ENCODE measurements at regions not wholly inside any gene's neighbourhood (a gene's known extent, or its start where the extent isn't known, plus 50 kb on each side); places are given as distances from the start of the nearest gene placed in this dataset.
"Not testable (repeated sequence)": the region's sequence is repeated elsewhere in the genome, so short reads cannot be mapped to it uniquely, and the experiment has no call there.

DNA sequence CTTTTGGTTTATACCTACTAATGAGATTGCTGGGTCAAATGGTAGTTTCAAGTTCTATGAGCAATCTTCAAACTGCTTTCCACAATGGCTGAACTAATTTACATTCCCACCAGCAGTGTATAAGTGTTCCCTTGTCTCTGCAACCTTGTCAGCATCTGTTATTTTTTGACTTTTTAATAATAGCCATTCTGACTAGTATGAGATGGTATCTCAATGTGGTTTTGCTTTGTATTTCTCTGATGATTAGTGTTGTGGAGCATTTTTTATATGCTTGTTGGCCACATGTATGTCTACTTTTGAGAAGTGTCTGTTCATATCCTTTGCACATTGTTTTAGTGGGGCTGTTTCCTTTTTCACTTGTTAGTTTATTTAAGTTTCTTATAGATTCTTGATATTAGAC is 449.3 kb upstream of the ATP11B start:
- DNase-seq (ENCODE audit: low spot score), result not testable (repeated sequence)

DNA sequence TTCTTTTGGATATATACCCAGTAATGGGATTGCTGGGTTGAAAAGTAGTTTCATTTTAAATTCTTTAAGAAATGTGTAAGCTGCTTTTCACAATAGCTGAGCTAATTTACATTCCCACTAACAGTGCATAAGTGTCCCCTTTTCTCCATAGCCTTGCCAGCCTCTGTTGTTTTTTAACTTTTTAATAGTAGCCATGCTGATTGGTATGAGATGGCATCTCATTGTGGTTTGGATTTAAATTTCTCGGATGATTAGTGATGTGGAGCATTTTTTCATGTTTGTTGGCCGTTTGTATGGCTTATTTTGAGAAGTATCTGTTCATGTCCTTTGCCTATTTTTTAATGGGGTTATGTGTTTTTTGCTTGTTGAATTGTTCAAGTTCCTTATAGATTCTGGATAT is 444.3 kb upstream of the ATP11B start:
- no peak for DNase-seq (ENCODE audit: low spot score)

GRCh38 chr3:182349951-182350517 is 443.3 kb upstream of the ATP11B start:
- DNase-seq (ENCODE audit: low spot score), result no peak

GRCh38 chr3:182357928-182358327 is 435.4 kb upstream of the ATP11B start:
- no peak for DNase-seq (ENCODE audit: low spot score)

DNA sequence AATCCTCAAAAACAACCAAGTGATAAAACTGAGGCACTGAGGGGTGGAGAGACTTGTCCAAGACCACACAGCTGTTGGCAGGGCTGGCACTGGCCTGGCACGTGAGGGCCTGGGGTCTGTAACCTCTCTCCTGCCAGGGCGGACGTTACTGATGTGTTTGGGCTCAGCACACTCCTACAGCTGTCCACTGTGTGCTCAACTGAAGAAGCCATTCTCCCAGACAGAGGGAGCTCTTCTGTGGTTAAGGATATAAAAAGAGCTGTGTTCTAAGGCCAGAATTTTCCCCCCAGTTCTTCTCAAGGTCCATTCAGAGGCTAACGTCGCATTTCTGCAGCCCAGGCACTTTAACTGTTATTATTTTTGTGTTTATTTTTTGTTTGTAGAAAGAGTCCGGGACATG is 429.0 kb upstream of the ATP11B start:
- peak; percentile 89 for DNase-seq (ENCODE audit: low spot score)

DNA sequence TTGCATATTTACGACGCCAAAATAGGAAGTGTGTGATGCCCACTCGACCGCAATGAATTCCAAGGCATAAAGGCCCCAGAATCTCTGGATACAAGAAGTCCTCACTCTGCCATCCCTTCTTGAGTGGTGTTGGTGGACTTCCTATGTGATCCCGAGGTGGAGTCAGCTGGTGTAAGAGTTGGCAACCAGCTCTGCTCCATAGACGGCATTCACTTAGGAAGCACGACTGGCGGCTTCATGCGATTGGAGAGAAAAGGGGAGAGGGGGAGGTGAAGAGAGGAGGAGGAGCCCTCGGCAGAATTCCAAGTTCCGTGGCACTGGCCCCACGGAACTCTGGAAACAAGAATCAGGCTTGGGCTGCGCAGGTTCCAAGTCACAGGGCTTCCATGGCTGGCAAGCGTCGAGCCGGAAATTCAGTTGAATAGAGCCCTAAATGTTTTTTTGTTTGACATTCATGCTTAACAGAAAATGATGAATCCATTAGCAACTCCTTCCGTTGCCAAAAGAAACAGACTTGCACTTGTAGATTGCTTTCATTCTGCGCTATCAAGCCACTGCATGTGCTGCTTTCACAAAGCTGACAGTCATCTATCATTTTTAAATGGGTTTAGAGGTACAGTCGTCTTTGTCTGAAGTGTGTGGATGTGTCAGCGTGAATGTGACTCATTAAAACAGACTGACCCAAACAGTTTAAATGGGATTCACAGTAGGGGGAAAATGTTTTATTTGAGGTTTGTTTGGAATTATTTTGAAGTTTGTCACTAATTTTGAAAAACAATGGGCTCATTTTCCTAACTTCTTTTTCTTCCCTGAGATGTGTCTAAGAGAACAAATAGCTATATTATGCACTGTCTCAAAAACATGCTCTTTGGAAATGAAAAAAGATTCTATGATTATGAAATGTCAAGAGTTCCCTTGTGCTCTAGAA is 428.3 kb upstream of the ATP11B start:
- peak; percentile 88 for DNase-seq (ENCODE audit: low spot score)

- no peak for DNase-seq (ENCODE audit: low spot score)
Observed at GRCh38 chr3:182366746-182367145, 426.6 kb upstream of the ATP11B start.

DNA sequence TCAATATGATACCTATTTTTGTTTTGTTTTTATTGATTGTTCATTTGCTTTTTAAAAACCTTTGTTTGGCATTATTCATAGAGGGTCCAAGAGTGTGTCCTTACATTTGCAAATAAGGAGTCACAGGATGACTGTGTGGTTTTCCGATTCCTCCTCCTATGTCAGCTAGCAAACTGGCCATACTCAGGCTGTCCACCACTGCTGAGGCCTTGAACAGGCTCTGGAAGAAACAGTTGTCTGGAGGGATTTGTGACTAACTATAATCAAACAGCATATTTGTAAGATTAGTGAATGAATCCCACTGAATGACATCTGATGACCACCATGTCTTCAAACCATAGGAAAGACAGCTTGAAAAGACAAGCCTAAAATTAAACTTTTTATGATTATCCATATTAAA is 423.4 kb upstream of the ATP11B start:
- DNase-seq (ENCODE audit: low spot score), result no peak

DNA sequence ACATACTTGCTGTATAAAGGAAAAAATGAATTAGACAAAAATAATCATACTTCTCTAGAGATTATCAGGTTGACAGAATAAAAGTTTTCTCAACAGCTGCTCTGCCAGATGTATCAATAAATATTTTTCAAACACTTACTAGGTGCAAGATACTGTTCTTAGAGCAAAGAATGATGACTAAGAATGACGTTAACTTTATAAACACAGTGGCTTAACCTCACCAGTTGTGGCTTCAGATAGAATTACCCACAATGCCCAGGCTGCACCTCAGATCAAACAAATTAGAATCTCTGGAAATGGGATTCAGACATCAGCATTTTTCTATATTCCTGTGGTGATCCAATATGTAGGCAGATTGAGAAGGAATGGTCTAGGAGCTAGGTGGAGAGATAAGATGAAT is 422.4 kb upstream of the ATP11B start:
- DNase-seq (ENCODE audit: low spot score), result no peak

GRCh38 chr3:182375916-182376315 is 417.4 kb upstream of the ATP11B start:
- DNase-seq (ENCODE audit: low spot score), result no peak

- no peak for DNase-seq (ENCODE audit: low spot score)
Observed at GRCh38 chr3:182382112-182382857, 411.0 kb upstream of the ATP11B start.

GRCh38 chr3:182384221-182384620 is 409.1 kb upstream of the ATP11B start:
- DNase-seq (ENCODE audit: low spot score), result no peak

DNA sequence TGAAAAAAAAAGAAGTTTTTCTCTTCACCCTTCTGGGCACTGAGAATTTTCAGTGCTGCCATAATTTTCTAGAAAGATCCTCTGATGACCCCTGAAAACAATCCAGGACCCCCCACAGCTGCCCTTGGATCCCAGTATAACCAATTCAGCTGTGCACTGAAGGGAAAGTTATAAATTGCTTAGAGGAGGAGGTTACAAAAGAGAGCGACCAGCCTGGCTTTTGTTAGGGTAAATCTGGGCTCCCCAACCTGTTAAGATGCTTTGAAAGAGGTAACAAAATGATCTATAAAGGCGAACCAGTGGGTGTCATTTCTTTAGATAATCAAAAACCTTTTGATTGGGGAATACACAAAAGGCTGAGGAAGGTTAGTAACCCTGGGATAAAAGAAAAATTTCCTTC is 407.9 kb upstream of the ATP11B start:
- DNase-seq (ENCODE audit: low spot score), result no peak

DNA sequence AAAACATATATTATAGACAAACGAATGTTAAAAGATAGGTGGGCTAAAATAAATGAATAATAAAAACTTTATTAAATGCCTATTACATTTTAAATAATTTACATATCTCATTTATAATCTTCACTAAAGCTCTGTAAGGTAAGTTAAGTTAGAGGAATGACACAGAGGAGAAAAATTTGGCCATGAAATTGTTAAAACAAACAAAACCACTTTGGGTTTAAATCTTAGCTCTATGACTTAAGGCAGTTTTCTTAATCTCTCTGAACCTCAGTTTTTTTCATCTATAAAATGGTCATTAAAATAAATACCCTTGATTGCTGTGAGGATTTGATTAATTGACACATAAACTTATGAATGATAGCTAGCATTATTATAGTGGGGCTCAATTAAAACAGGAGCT is 404.8 kb upstream of the ATP11B start:
- no peak for DNase-seq (ENCODE audit: low spot score)

DNA sequence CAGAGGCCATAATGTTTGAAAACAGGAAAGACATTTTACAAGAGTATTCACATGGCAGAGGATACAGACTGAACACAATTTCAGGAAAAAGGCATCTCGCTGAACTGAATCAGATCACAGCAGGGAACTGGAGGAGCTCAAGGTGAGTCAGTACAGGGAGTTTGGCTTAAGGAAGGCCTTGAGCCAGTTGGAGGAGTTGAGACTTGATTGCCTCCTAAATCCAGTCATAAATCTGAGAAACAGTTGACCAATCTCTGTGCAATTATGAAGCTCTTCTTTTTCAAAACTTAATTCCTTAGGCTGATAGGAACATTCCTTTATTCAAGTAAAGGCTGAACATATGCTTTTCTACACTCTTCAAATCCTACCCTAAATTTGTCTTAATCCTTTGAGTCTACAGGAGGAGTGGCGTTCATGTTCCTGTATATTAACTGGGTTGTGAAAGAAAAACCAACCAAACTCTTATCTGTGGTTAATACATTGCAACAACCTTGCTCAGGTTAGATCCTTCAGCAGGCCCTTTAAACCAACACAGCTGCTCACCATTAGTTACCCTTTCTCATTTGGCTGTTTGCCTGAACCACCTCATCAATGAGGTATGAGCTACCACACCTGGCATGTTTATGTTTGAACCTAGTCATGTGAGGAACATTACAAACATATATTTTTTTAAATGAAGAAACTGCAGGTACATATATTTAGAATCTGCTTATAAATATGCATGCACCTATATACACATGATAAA is 404.1 kb upstream of the ATP11B start:
- DNase-seq (ENCODE audit: low spot score), result no peak

GRCh38 chr3:182390421-182390820 is 402.9 kb upstream of the ATP11B start:
- DNase-seq (ENCODE audit: low spot score), result no peak

- no peak for DNase-seq (ENCODE audit: low spot score)
Observed at GRCh38 chr3:182392182-182392937, 400.9 kb upstream of the ATP11B start.

- DNase-seq (ENCODE audit: low spot score), result no peak
Observed at GRCh38 chr3:182393151-182393550, 400.2 kb upstream of the ATP11B start.

- no peak for DNase-seq (ENCODE audit: low spot score)
Observed at GRCh38 chr3:182393830-182394367, 399.4 kb upstream of the ATP11B start.

DNA sequence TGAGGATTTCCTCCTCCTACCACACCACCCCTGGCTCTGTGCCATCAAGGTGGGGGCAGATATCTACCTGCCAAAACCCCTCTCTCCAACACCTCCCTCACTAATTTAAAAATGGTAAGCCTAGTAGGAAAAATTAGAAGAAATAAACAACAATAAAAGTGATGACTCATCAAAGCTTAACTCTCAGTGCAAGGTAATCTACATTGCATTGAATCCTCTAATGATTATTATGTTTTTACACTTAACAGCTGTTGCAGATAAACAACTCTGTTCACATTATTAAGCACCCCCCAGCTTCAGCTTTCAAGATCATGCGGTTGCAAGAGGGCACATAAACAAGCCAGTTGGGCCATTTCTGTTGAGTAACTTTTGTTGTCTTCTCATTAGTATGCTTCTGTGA is 396.1 kb upstream of the ATP11B start:
- DNase-seq (ENCODE audit: low spot score), result no peak

Measured in globus pallidus (tissue), 1 donor.